NB4 (cell line): ENCODE measurements at regions not wholly inside any gene's neighbourhood (a gene's known extent, or its start where the extent isn't known, plus 50 kb on each side); places are given as distances from the start of the nearest gene placed in this dataset.

Experiments
- DNase-seq: peaks from one replicate; pipeline ENCODE4 v3.0.0; 2010; ENCODE audit warnings: low read depth
- H3K4me3 ChIP-seq: one replicate; pipeline ENCODE4 v1.5.1; 2011; ENCODE audit warnings: mild to moderate bottlenecking, low read depth, low read length, moderate library complexity
- CTCF ChIP-seq: IDR thresholded peaks from one replicate; pipeline ENCODE4 v1.5.1; 2012; ENCODE audit warnings: low read depth, low read length
- MAX ChIP-seq: IDR thresholded peaks from 2 replicates; pipeline ENCODE4 v1.6.1; 2011; ENCODE audit warnings: low read depth, low read length
- MYC ChIP-seq: IDR thresholded peaks from 2 replicates; pipeline ENCODE4 v1.6.1; 2011; ENCODE audit warnings: low read depth, low read length
- POLR2A ChIP-seq: IDR thresholded peaks from 2 replicates; pipeline ENCODE4 v1.6.1; 2011; ENCODE audit warnings: mild to moderate bottlenecking; ENCODE audit not compliant: insufficient read length; ENCODE audit errors: extremely low read depth

DNA sequence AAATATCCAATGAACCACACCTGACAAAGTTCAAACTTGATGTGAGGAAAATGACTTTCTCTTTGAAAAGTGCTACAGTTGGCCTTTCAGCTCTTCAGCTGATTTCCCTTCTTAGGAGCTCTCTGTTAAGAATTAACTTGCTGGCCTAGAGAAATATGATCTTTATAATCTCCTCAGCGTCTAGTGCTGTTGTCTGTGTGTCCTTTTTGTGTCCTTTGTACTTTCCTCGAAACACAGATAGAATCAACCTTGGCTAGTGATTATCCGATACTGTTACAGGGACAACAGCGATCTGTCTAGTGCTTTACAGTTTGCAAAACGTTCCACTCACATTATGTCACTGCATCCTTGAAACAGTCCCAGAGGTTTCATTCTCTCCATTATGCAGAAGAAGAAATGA is 162.8 kb upstream of the RMST start:
- no peak overlapping the region for H3K4me3 ChIP-seq
- DNase-seq, result no peak
- no peak for TF ChIP-seq MYC
- no peak for TF ChIP-seq POLR2A
- TF ChIP-seq MAX, result no peak
- TF ChIP-seq CTCF, result no peak

DNA sequence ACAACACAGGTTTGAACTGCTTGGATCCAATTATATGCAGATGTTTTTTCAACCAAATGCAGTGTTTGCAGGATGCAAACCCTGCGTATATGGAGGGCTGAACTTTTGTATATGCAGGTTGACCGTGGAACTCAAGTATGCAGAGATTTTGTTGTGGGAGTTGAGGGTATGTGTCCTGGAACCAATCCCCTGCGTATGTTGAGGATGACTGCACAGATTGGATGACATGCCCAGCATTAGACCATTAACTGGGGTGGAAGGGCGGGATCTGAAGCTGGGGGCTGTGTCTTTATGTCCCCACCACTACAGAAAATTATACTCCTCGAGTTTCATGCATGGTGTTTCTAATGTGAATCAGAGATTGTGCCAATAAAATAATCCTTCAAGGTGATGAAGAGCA is 162.2 kb upstream of the RMST start:
- TF ChIP-seq POLR2A, result no peak
- no peak for TF ChIP-seq MYC
- TF ChIP-seq CTCF, result no peak
- TF ChIP-seq MAX, result no peak
- no peak for DNase-seq
- no peak overlapping the region for H3K4me3 ChIP-seq

- DNase-seq, result no peak
- TF ChIP-seq MYC (no peak), POLR2A (no peak), CTCF (no peak), MAX (no peak)
- no peak overlapping the region for H3K4me3 ChIP-seq
Observed at GRCh38 chr12:97300891-97301290, 161.7 kb upstream of the RMST start.

GRCh38 chr12:97301576-97301975 is 161.0 kb upstream of the RMST start:
- no peak for DNase-seq
- TF ChIP-seq CTCF (no peak), POLR2A (no peak), MYC (no peak), MAX (no peak)
- H3K4me3 ChIP-seq, result no peak overlapping the region

- no peak overlapping the region for H3K4me3 ChIP-seq
- TF ChIP-seq CTCF (no peak), POLR2A (no peak), MAX (no peak), MYC (no peak)
- DNase-seq, result no peak
Observed at GRCh38 chr12:97305651-97306050, 157.0 kb upstream of the RMST start.

DNA sequence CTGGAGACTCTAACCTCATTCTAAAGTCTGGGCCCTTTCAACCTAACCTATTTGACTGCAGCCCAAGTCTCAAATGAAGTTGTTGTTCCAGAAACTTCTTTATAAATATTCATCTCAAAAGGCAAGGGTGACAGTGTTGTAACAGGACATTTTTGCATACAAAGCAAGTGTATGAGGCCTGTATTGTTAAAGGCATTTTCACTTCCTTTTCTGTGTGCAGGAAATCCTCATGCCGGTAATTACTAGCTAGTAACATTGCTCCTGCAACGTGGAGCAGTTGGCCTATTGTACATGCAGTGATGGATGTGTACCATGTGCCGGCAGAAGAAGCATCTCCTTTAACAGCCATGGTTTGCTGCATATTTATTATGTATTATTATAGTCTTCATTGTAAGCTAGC is 156.5 kb upstream of the RMST start:
- DNase-seq, result peak; percentile 19
- H3K4me3 ChIP-seq, result no peak overlapping the region

More for the DNA sequence above, 156.5 kb upstream of the RMST start:
- TF ChIP-seq CTCF, result no peak
- no peak for TF ChIP-seq MAX
- TF ChIP-seq MYC, result no peak
- TF ChIP-seq POLR2A, result no peak
